RCC 7860 (cell line): ENCODE measurements at regions not wholly inside any gene's neighbourhood (a gene's known extent, or its start where the extent isn't known, plus 50 kb on each side); places are given as distances from the start of the nearest gene placed in this dataset.
"Not testable (repeated sequence)": the region's sequence is repeated elsewhere in the genome, so short reads cannot be mapped to it uniquely, and the experiment has no call there.

ENCODE experiments used
- DNase-seq: peaks from one replicate; pipeline ENCODE4 v3.0.0-alpha.2; 2015; ENCODE audit warnings: low spot score
- FAIRE-seq: peaks from 2 replicates; lab custom pipeline; 2012; peaks lifted over from hg19 to GRCh38; lab: Jason Lieb, UNC

- no peak for FAIRE-seq
- DNase-seq: no peak
These were observed 107.9 kb upstream of the ATL2 start for GRCh38 chr2:38484957-38485356.

GRCh38 chr2:38483776-38484501, 106.9 kb upstream of the ATL2 start:
- DNase-seq: no peak
- no peak for FAIRE-seq

GRCh38 chr2:38482710-38483109, 105.6 kb upstream of the ATL2 start:
- DNase-seq, FAIRE-seq: not testable (repeated sequence)

- no peak for DNase-seq
- no peak for FAIRE-seq
These were observed 103.5 kb upstream of the ATL2 start for GRCh38 chr2:38480617-38481016.

GRCh38 chr2:38477006-38477405, 99.9 kb upstream of the ATL2 start:
- FAIRE-seq: no peak
- no peak for DNase-seq

GRCh38 chr2:38475567-38475881, 98.5 kb upstream of the ATL2 start:
- FAIRE-seq (no peak), DNase-seq (no peak)

- FAIRE-seq (no peak), DNase-seq (no peak)
These were observed 97.9 kb upstream of the ATL2 start for GRCh38 chr2:38474715-38475566.

- DNase-seq: no peak
- FAIRE-seq: no peak
These were observed 97.0 kb upstream of the ATL2 start for GRCh38 chr2:38474021-38474456.

GRCh38 chr2:38473333-38474005, 96.4 kb upstream of the ATL2 start:
- DNase-seq (no peak), FAIRE-seq (no peak)

GRCh38 chr2:38470115-38470514, 93.0 kb upstream of the ATL2 start:
- no peak for FAIRE-seq
- no peak for DNase-seq

GRCh38 chr2:38467768-38468455, 90.8 kb upstream of the ATL2 start:
- DNase-seq (no peak), FAIRE-seq (no peak)

- FAIRE-seq (no peak), DNase-seq (no peak)
These were observed 90.0 kb upstream of the ATL2 start for GRCh38 chr2:38466876-38467767.

GRCh38 chr2:38466409-38466808, 89.3 kb upstream of the ATL2 start:
- DNase-seq (no peak), FAIRE-seq (no peak)

- no peak for DNase-seq
- FAIRE-seq: no peak
These were observed 88.7 kb upstream of the ATL2 start for GRCh38 chr2:38465789-38466127.

GRCh38 chr2:38464971-38465788, 88.1 kb upstream of the ATL2 start:
- FAIRE-seq: no peak
- DNase-seq: no peak

- DNase-seq: no peak
- FAIRE-seq: no peak
These were observed 86.7 kb upstream of the ATL2 start for GRCh38 chr2:38463752-38464151.

- peak; percentile 90 for DNase-seq
- peak; percentile 93 for FAIRE-seq
These were observed 85.1 kb upstream of the ATL2 start for GRCh38 chr2:38462121-38462661.

GRCh38 chr2:38461470-38461869, 84.4 kb upstream of the ATL2 start:
- DNase-seq (no peak), FAIRE-seq (no peak)

GRCh38 chr2:38460313-38460712, 83.2 kb upstream of the ATL2 start:
- no peak for FAIRE-seq

More at GRCh38 chr2:38460313-38460712, 83.2 kb upstream of the ATL2 start:
- DNase-seq: no peak
